Fibroblast of villous mesenchyme (primary cell): ENCODE measurements at regions not wholly inside any gene's neighbourhood (a gene's known extent, or its start where the extent isn't known, plus 50 kb on each side); places are given as distances from the start of the nearest gene placed in this dataset.
"Not testable (repeated sequence)": the region's sequence is repeated elsewhere in the genome, so short reads cannot be mapped to it uniquely, and the experiment has no call there.

Experiments used
- DNase-seq: peaks from one replicate; pipeline ENCODE4 v3.0.0-alpha.2; 2010; ENCODE audit warnings: low read depth
- H3K4me3 ChIP-seq: 2 replicates; pipeline ENCODE4 v1.5.1; 2011; ENCODE audit warnings: low read depth, mild to moderate bottlenecking, low read length
- CTCF ChIP-seq: IDR thresholded peaks from 2 replicates; pipeline ENCODE4 v1.5.1; 2012; ENCODE audit warnings: low read depth, mild to moderate bottlenecking, low read length; ENCODE audit not compliant: insufficient read depth

DNA sequence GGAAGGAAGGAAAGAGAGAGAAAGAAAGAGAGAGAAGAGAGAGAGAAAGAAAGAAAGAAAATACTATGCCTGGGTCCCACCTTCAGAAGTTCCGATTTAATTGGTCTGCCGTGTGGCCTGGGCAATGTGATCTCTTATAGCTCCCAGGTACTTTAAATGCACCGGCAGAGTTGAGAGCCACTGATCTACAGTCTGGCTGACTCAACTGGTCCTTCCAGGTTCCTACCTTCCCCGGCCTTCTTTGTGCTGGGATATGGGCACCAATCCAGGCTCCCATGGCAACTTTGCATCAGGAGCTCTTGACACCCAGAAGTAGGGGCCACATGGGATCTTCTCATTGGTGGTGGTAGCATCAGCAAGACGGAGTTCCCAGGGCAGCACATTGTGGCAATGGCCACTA lies 186.5 kb upstream of the ATP6AP2 start:
- TF ChIP-seq CTCF = no peak
- H3K4me3 ChIP-seq = no peak overlapping the region
- no peak for DNase-seq

DNA sequence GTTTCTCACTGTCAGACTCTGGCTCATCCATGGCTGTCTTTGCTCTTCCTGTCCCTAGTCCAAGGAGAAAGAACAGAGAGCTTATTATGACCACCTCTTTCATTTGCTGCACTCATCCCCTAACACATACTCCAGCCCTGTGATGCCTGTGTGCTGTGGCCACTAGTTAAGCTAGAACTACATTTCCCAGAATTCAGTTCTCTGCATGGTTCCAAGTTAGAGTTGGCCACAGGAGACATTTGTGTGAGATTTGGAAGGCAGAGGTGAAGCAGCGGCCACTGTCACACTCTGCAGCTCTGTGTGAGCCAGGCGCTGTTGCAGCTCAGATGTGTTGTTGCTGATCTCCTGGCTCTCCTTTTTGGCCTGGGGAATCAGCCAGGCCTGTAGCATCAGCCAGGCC lies 188.2 kb upstream of the ATP6AP2 start:
- TF ChIP-seq CTCF = no peak
- H3K4me3 ChIP-seq = no peak overlapping the region
- no peak for DNase-seq

- TF ChIP-seq CTCF = no peak
- no peak for DNase-seq
- no peak overlapping the region for H3K4me3 ChIP-seq
These were observed 189.1 kb upstream of the ATP6AP2 start for GRCh38 chrX:40391662-40392061.

DNA sequence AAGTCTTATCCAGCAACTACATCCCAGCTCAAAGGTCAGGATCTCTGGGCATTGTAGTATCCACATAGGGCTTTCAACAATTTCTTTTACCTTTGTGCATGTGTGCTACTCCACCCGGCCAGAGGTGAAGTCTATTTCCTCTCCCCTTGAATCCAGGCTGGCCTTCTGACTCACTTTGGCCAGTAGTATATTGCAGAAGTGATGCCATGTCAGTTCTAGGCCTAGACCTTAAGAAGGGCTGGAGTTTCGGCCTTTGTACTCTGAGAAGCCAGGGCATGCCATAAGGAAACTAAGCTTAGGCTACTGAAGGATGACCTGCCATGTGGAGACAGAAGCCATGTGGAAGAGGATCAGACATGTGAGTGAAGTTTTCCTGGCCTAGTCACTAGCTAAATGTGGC lies 191.2 kb upstream of the ATP6AP2 start:
- no peak overlapping the region for H3K4me3 ChIP-seq
- no peak for TF ChIP-seq CTCF
- DNase-seq = no peak

DNA sequence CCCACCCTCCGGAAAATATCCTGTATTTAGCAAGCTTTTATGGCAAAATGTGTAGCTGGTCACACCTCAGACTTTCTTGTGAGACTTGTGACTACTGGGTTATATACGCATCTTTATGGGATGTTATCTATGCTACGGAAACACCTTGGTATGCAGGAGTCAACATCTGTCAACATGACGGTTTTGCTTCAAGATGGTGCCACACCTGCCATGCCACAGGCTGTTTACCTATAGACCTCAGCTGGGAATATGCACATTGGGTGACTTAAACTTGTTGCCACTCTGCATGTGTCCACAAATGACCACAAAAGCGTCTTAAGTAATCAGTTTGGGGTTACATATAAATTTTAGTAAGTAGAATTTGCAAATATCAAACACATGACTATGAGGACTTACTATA lies 192.3 kb upstream of the ATP6AP2 start:
- no peak overlapping the region for H3K4me3 ChIP-seq
- TF ChIP-seq CTCF = no peak
- no peak for DNase-seq

DNA sequence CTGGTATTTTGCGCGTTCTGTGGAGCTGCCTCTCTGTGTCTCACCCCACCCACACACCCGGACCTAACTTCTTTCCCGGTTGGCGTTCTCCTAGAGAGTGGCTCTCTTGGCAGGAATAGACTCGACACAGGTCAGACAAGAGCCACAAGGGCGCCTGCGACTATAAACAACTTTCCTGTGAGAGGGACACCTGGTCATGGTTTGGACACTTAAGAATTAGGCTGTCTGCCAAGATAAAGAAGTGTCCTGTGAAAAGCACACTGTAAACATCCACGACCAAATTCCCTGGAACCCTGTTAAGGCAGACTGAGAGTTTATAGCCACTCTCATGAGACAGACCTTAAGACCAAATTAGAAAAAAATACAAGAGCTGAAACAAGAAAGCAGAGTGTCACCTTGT lies 192.9 kb upstream of the ATP6AP2 start:
- not testable (repeated sequence) for DNase-seq

GRCh38 chrX:40387311-40387710 lies 193.5 kb upstream of the ATP6AP2 start:
- DNase-seq, H3K4me3 ChIP-seq: not testable (repeated sequence)

More for the DNA sequence above, 192.9 kb upstream of the ATP6AP2 start:
- H3K4me3 ChIP-seq = not testable (repeated sequence)

GRCh38 chrX:40385682-40386081 lies 195.1 kb upstream of the ATP6AP2 start:
- no peak overlapping the region for H3K4me3 ChIP-seq
- TF ChIP-seq CTCF = no peak
- DNase-seq = no peak
